ENCODE measurements at regions not wholly inside any gene's neighbourhood (a gene's known extent, or its start where the extent isn't known, plus 50 kb on each side); places are given as distances from the start of the nearest gene placed in this dataset.

- no peak for TF ChIP-seq CTCF (IDR thresholded peaks at IDR 0.05; ENCODE audit: low read depth, low read length)
- H3K4me3 ChIP-seq (ENCODE audit: low read depth, low read length) = no peak overlapping the region
These were observed 838.2 kb upstream of the CHAC2 start for GRCh38 chr2:52929412-52929811.

GRCh38 chr2:52919673-52920072, 847.9 kb upstream of the CHAC2 start:
- no peak overlapping the region for H3K4me3 ChIP-seq (ENCODE audit: low read depth, low read length)
- TF ChIP-seq CTCF (IDR thresholded peaks at IDR 0.05; ENCODE audit: low read depth, low read length) = no peak

GRCh38 chr2:52918551-52918950, 849.1 kb upstream of the CHAC2 start:
- H3K4me3 ChIP-seq (ENCODE audit: low read depth, low read length) = no peak overlapping the region

GRCh38 chr2:52916981-52917380, 850.6 kb upstream of the CHAC2 start:
- H3K4me3 ChIP-seq (ENCODE audit: low read depth, low read length) = no peak overlapping the region
- TF ChIP-seq CTCF (IDR thresholded peaks at IDR 0.05; ENCODE audit: low read depth, low read length) = no peak

More at GRCh38 chr2:52918551-52918950, 849.1 kb upstream of the CHAC2 start:
- no peak for TF ChIP-seq CTCF (IDR thresholded peaks at IDR 0.05; ENCODE audit: low read depth, low read length)

- TF ChIP-seq CTCF (IDR thresholded peaks at IDR 0.05; ENCODE audit: low read depth, low read length) = no peak
- H3K4me3 ChIP-seq (ENCODE audit: low read depth, low read length) = no peak overlapping the region
These were observed 863.2 kb upstream of the CHAC2 start for GRCh38 chr2:52904355-52904891.

- no peak for TF ChIP-seq CTCF (IDR thresholded peaks at IDR 0.05; ENCODE audit: low read depth, low read length)
- no peak overlapping the region for H3K4me3 ChIP-seq (ENCODE audit: low read depth, low read length)
These were observed 870.0 kb upstream of the CHAC2 start for GRCh38 chr2:52897511-52898044.

- no peak overlapping the region for H3K4me3 ChIP-seq (ENCODE audit: low read depth, low read length)
- no peak for TF ChIP-seq CTCF (IDR thresholded peaks at IDR 0.05; ENCODE audit: low read depth, low read length)
These were observed 871.8 kb upstream of the CHAC2 start for GRCh38 chr2:52895726-52896340.
